ENCODE measurements at regions not wholly inside any gene's neighbourhood (a gene's known extent, or its start where the extent isn't known, plus 50 kb on each side); places are given as distances from the start of the nearest gene placed in this dataset.
"Not testable (repeated sequence)": the region's sequence is repeated elsewhere in the genome, so short reads cannot be mapped to it uniquely, and the experiment has no call there.

- no peak for DNase-seq
Measured at GRCh38 chr10:28449926-28450325, 83.0 kb upstream of the WAC start.

- DNase-seq: no peak
Measured at GRCh38 chr10:28453926-28454325, 79.0 kb upstream of the WAC start.

GRCh38 chr10:28457110-28457509 is 75.8 kb upstream of the WAC start:
- DNase-seq: no peak

GRCh38 chr10:28457873-28458272 is 75.0 kb upstream of the WAC start:
- not testable (repeated sequence) for DNase-seq

- DNase-seq: no peak
Measured at GRCh38 chr10:28459453-28460144, 73.3 kb upstream of the WAC start.

- no peak for DNase-seq
Measured at GRCh38 chr10:28463141-28463540, 69.8 kb upstream of the WAC start.

- DNase-seq: no peak
Measured at GRCh38 chr10:28463676-28464395, 69.1 kb upstream of the WAC start.

GRCh38 chr10:28467615-28468014 is 65.3 kb upstream of the WAC start:
- DNase-seq: no peak

GRCh38 chr10:28468707-28469483 is 64.0 kb upstream of the WAC start:
- no peak for DNase-seq

- no peak for DNase-seq
Measured at GRCh38 chr10:28470873-28471651, 61.9 kb upstream of the WAC start.

- no peak for DNase-seq
Measured at GRCh38 chr10:28471652-28472050, 61.3 kb upstream of the WAC start.

GRCh38 chr10:28478646-28479045 is 54.3 kb upstream of the WAC start:
- DNase-seq: no peak

GRCh38 chr10:28479425-28479865 is 53.5 kb upstream of the WAC start:
- no peak for DNase-seq

GRCh38 chr10:28479927-28480627 is 52.8 kb upstream of the WAC start:
- no peak for DNase-seq

- no peak for DNase-seq
Measured at GRCh38 chr10:28480628-28480965, 52.3 kb upstream of the WAC start.

GRCh38 chr10:28481346-28481745 is 51.6 kb upstream of the WAC start:
- DNase-seq: not testable (repeated sequence)

GRCh38 chr10:28481968-28482367 is 51.0 kb upstream of the WAC start:
- DNase-seq: no peak

All from stimulated activated CD4-positive, alpha-beta T cell treated with anti-CD3 and anti-CD28 coated beads, Interleukin-12 subunit alpha, Interleukin-12 subunit beta, amount 100 ng/mL, for 4 hours (primary cell).